Suprapubic skin (tissue), 4 donors: ENCODE measurements at regions not wholly inside any gene's neighbourhood (a gene's known extent, or its start where the extent isn't known, plus 50 kb on each side); places are given as distances from the start of the nearest gene placed in this dataset.

Experiments
- CTCF ChIP-seq, 2 donors: fragments of 200-600 bp in 1 of 2; fragments of 450-650 bp in 1 of 2; sonication (generic) in 1 of 2; IDR thresholded peaks; one replicate each; pipeline ENCODE4 v1.5.1; 2016 to 2019; ENCODE audit warnings: antibody characterized with exemption in 2 of 2, mild to moderate bottlenecking in 1 of 2, moderate library complexity in 1 of 2
- POLR2A ChIP-seq, 2 donors: fragments of 450-650 bp; IDR thresholded peaks; one replicate each; pipeline ENCODE4 v1.6.1; 2017; ENCODE audit warnings: antibody characterized with exemption in 2 of 2, mild to moderate bottlenecking in 2 of 2, moderate library complexity in 2 of 2
- POLR2AphosphoS5 ChIP-seq, 3 donors: sonication (generic); formaldehyde crosslinking; IDR thresholded peaks; one replicate each; pipeline ENCODE4 v1.6.1; 2017; ENCODE audit warnings: antibody characterized with exemption in 3 of 3

GRCh38 chr9:119902611-119903010 lies 533.4 kb upstream of the BRINP1 start:
- TF ChIP-seq POLR2A (IDR thresholded peaks at IDR 0.05): no peak
- no peak for TF ChIP-seq CTCF (IDR thresholded peaks at IDR 0.05)
- TF ChIP-seq POLR2AphosphoS5 (IDR thresholded peaks at IDR 0.05): no peak
